ENCODE measurements at regions not wholly inside any gene's neighbourhood (a gene's known extent, or its start where the extent isn't known, plus 50 kb on each side); places are given as distances from the start of the nearest gene placed in this dataset.

DNA sequence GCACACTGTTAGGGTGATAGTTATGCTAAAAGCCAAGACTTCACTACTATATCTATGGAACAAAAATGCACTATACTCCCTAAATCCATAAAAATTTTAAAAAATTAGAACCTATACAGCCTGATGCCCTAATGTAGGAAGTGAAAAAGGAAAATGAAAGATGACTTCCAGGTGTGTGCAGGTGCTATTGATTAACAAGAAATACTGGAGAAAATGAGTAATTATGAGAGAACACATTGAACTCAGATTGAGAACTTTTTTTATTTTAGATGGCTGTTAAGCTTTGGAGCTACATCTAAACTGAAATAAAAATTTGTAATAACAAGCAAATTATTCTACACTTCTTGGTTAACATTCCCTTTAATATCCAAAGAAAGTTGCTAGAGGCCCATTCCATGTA lies 1015.7 kb downstream of the PCDH9 start:
- Histone ChIP-seq H2AFZ (ENCODE audit: low read depth, low read length) (no peak overlapping the region), H3K27me3 (ENCODE audit: low read depth, low read length) (no peaks in the 10 kb centered on the region), H4K20me1 (ENCODE audit: insufficient read depth, low read length) (no peaks in the 10 kb centered on the region), H3K4me2 (ENCODE audit: low read length) (peak overlapping the region; percentile 2; the same call in 1 of the 2 replicates), H3K4me3 (ENCODE audit: low read length) (no peak overlapping the region), H3K9me3 (ENCODE audit: insufficient read depth, low read length) (no peaks in the 10 kb centered on the region), H3K79me2 (ENCODE audit: low read length) (no peaks in the 10 kb centered on the region), H3K27ac (ENCODE audit: low read length) (no peak overlapping the region), H3K4me1 (ENCODE audit: low read length) (peaks cover 32% of the 10 kb centered on the region), H3K9ac (ENCODE audit: low read length) (no peak overlapping the region), H3K36me3 (replicated peaks; ENCODE audit: low read depth, low read length) (no peaks in the 10 kb centered on the region)
- no peak for TF ChIP-seq EZH2phosphoT487 (IDR thresholded peaks at IDR 0.05; ENCODE audit: low read depth)
- no peak for TF ChIP-seq CTCF (IDR thresholded peaks at IDR 0.05; ENCODE audit: low read depth, low read length)

DNA sequence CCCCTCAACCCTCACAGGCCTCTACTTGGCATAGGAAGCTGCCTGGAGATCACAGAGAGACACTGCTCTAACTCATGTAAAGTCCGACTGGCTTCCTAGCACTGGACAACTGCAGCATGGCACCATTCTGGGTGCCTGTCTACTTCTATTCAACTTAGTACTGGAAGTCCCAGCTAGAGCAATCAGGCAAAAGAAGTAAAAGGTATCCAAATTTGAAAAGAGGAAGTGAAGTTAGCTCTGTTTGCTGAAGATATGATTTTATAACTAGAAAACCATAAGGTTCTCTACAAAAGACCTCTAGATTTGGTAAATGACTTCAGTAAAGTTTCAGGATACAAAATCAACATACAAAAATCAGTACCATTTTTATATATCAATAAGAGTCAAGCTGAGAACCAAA lies 1017.6 kb downstream of the PCDH9 start:
- no peak for TF ChIP-seq CTCF (IDR thresholded peaks at IDR 0.05; ENCODE audit: low read depth, low read length)
- no peak for TF ChIP-seq EZH2phosphoT487 (IDR thresholded peaks at IDR 0.05; ENCODE audit: low read depth)
- Histone ChIP-seq H3K4me2 (ENCODE audit: low read length) (peak overlapping the region; percentile 21; the same call in 1 of the 2 replicates), H3K79me2 (ENCODE audit: low read length) (no peaks in the 10 kb centered on the region), H3K9ac (ENCODE audit: low read length) (peak overlapping the region; percentile 7; the same call in 1 of the 2 replicates), H3K4me3 (ENCODE audit: low read length) (no peak overlapping the region), H3K36me3 (replicated peaks; ENCODE audit: low read depth, low read length) (no peaks in the 10 kb centered on the region), H2AFZ (ENCODE audit: low read depth, low read length) (peak overlapping the region; percentile 19; the same call in 1 of the 2 replicates), H3K9me3 (ENCODE audit: insufficient read depth, low read length) (no peaks in the 10 kb centered on the region), H4K20me1 (ENCODE audit: insufficient read depth, low read length) (no peaks in the 10 kb centered on the region), H3K27ac (ENCODE audit: low read length) (peak overlapping the region; percentile 36), H3K27me3 (ENCODE audit: low read depth, low read length) (no peaks in the 10 kb centered on the region), H3K4me1 (ENCODE audit: low read length) (peaks cover 32% of the 10 kb centered on the region)

DNA sequence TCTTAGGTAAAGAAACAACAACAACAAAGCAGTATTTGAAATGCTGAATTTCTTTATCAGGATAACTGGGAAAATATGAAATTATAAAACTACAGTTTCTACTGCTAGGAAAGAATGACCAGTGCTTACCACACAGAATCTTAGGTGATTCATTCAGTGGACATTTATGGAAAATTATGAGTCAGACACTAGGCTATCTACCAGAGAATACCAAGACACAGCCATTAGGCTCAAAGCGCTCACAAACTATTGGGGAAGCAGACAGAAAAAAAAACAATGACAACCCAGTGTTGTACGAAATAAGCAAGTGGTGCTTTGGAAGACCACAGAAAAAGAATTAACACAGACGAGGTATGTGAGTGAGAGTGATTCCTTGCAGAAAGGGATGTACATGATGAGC lies 1019.5 kb downstream of the PCDH9 start:
- Histone ChIP-seq H3K36me3 (replicated peaks; ENCODE audit: low read depth, low read length) (no peaks in the 10 kb centered on the region), H3K27ac (ENCODE audit: low read length) (no peak overlapping the region), H3K4me3 (ENCODE audit: low read length) (no peak overlapping the region), H3K4me2 (ENCODE audit: low read length) (no peak overlapping the region), H4K20me1 (ENCODE audit: insufficient read depth, low read length) (no peaks in the 10 kb centered on the region), H3K27me3 (ENCODE audit: low read depth, low read length) (no peaks in the 10 kb centered on the region), H3K9ac (ENCODE audit: low read length) (no peak overlapping the region), H2AFZ (ENCODE audit: low read depth, low read length) (no peak overlapping the region), H3K9me3 (ENCODE audit: insufficient read depth, low read length) (no peaks in the 10 kb centered on the region), H3K79me2 (ENCODE audit: low read length) (no peaks in the 10 kb centered on the region), H3K4me1 (ENCODE audit: low read length) (peaks cover 28% of the 10 kb centered on the region)
- no peak for TF ChIP-seq CTCF (IDR thresholded peaks at IDR 0.05; ENCODE audit: low read depth, low read length)
- TF ChIP-seq EZH2phosphoT487 (IDR thresholded peaks at IDR 0.05; ENCODE audit: low read depth) = no peak

DNA sequence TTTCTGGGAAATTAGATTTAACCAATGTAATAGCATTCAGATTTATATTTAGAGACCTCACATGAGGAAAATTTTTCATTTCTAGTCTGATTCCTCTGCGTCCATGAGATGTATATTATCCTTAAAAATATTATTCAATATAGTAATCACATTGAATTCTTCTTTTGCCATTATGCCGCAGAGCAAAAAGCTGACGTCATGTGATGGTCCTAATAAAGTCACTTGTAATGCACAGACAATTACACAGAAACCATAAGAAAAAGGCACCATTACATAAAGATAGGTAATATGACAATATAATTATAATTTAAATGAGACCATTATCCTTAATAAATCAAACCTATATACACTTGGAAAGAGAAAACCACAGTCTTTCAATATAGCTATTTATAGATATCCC lies 1021.5 kb downstream of the PCDH9 start:
- H4K20me1 ChIP-seq (ENCODE audit: insufficient read depth, low read length) = no peaks in the 10 kb centered on the region
- no peak overlapping the region for H2AFZ ChIP-seq (ENCODE audit: low read depth, low read length)
- H3K27ac ChIP-seq (ENCODE audit: low read length) = no peak overlapping the region
- H3K79me2 ChIP-seq (ENCODE audit: low read length) = no peaks in the 10 kb centered on the region
- 0 out of 2 replicates have a peak, but pooled peaks cover 3% of the 10 kb centered on the region for H3K9me3 ChIP-seq (ENCODE audit: insufficient read depth, low read length)
- H3K4me1 ChIP-seq (ENCODE audit: low read length) = peaks cover 18% of the 10 kb centered on the region
- no peak overlapping the region for H3K4me2 ChIP-seq (ENCODE audit: low read length)
- H3K4me3 ChIP-seq (ENCODE audit: low read length) = no peak overlapping the region
- TF ChIP-seq CTCF (IDR thresholded peaks at IDR 0.05; ENCODE audit: low read depth, low read length) = no peak
- no peak for TF ChIP-seq EZH2phosphoT487 (IDR thresholded peaks at IDR 0.05; ENCODE audit: low read depth)
- no peaks in the 10 kb centered on the region for H3K27me3 ChIP-seq (ENCODE audit: low read depth, low read length)
- H3K9ac ChIP-seq (ENCODE audit: low read length) = no peak overlapping the region
- no peaks in the 10 kb centered on the region for H3K36me3 ChIP-seq (replicated peaks; ENCODE audit: low read depth, low read length)
